MM.1S (cell line): ENCODE measurements at regions not wholly inside any gene's neighbourhood (a gene's known extent, or its start where the extent isn't known, plus 50 kb on each side); places are given as distances from the start of the nearest gene placed in this dataset.

Experiments used
- CTCF ChIP-seq: fragments of 300-600 bp; sonication (generic); IDR thresholded peaks from 2 replicates; pipeline ENCODE4 v1.5.1; 2016; ENCODE audit warnings: antibody characterized with exemption, low read length, mixed read lengths
- EZH2 ChIP-seq: fragments of 300-600 bp; sonication (generic); optimal IDR thresholded peaks from 2 replicates; pipeline ENCODE3; 2017; ENCODE audit warnings: low read depth, mild to moderate bottlenecking, antibody characterized with exemption, low read length, mixed read lengths
- EZH2phosphoT487 ChIP-seq: fragments of 300-600 bp; sonication (generic); IDR thresholded peaks from 2 replicates; pipeline ENCODE4 v1.6.1; 2018; ENCODE audit warnings: antibody characterized with exemption, low read length

DNA sequence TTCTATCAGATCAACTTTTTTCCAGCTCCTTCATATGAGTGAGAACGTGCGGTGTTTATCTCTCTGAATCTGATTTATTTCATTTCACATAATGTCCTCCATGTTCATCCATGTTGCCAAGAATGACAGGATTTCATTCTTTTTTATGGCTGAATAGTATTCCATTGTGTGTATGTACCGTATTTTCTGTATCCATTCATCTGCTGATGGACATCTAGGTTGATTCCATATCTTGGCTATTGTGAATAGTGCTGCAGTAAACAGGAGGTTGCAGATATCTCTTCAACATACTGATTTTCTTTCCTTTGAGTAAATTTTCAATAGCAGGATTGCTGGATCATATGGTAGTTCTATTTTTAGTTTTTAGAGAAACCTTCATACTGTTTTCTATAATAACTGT lies 388.5 kb downstream of the DCDC2C start:
- TF ChIP-seq CTCF (no peak), EZH2 (no peak), EZH2phosphoT487 (no peak)
